ENCODE measurements at regions not wholly inside any gene's neighbourhood (a gene's known extent, or its start where the extent isn't known, plus 50 kb on each side); places are given as distances from the start of the nearest gene placed in this dataset.

DNA sequence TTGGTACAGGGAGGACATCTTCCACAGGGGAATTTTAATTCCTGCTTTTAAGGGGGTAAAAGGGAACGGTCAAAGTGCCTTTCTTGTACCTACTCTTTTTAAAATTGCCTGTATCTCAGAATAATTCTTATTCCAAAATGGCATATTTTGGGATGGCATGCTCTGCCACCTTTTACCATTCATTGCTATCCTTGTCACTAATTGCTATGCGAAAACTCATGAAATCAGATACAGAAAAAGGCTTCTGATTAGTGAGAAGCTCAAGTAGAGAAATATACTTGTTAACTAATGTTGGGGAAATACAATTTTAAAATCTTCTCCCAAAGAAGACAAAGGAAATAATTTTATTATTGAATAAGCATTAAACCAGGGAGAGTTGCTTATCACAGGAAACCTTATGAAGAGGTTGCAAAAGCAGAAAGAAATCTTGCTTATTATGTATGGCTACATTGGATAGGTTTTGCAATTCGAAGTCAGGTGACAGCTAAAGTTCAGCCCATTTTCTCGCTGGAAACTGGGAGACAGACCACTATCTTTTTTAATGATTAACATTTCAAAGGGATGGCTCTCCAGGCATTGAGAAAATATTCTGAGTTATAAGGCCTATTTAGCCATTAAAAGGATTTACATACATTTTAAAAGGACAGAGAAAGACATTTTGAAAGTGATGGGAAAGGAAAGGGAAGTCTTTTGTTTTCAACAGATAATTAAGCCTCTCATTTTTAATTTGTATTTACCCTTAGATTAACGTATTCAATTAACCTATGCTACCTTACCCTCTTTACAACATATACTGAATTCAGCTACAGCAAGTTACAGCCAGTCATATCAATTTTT is 110.3 kb upstream of the PRSS16 start:
- H2BK120ac ChIP-seq (ENCODE audit: low read depth, low read length) = no peak overlapping the region
- ChIA-PET POLR2A (ENCODE audit: unreplicated experiment) (no interaction called here), CTCF (no interaction called here)
- no peak overlapping the region for H3K4me3 ChIP-seq (ENCODE audit: insufficient read depth, low read depth, low read length)
- peaks cover 3% of the 10 kb centered on the region; the same call in 1 of the 2 replicates for H4K20me1 ChIP-seq (ENCODE audit: insufficient read depth, low read length)
- dilution Hi-C loops (cut with HindIII; ENCODE audit: low sequenced_read_pairs, unreplicated experiment) (loop anchor here (25.0 kb wide), 1 partner anchor 750 kb away; a partner anchor contains a TSS), intact Hi-C loops (cut with micrococcal nuclease) (no loop called here), in situ Hi-C loops (cut with MboI; ENCODE audit: low sequenced_read_pairs) (loop anchor here (10.0 to 25.0 kb wide), 3 partner anchors 850 to 1102 kb away; a partner anchor contains a TSS)
- WGBS, 2 experiments (ENCODE audit: extremely low coverage in 2 of 2, insufficient read length in 1 of 2) = no CpG with 5 or more reads among the region's 5 CpGs
- no peak overlapping the region for H4K91ac ChIP-seq (ENCODE audit: insufficient read depth, low read depth, low read length)
- no peak overlapping the region for H4K5ac ChIP-seq (ENCODE audit: low read depth, low read length)
- no peak overlapping the region for H3K56ac ChIP-seq (ENCODE audit: extremely low read depth, insufficient read depth, low read length)
- no peak overlapping the region for H2AK9ac ChIP-seq (replicated peaks; ENCODE audit: low read depth, low read length, poor library complexity)
- no peak for DNase-seq
- H3K4me1 ChIP-seq (ENCODE audit: control insufficient read depth, insufficient read depth, low read length) = no peaks in the 10 kb centered on the region
- H3K36me3 ChIP-seq (ENCODE audit: control insufficient read depth, insufficient read depth, low read length) = no peaks in the 10 kb centered on the region
- H3K79me1 ChIP-seq (ENCODE audit: low read depth in 1 of 2, low read length in 2 of 2) = peaks cover 0 to 10% of the 10 kb centered on the region in 2 experiments; a peak in 2 of 4 replicates
- no peak overlapping the region for H3K23ac ChIP-seq (ENCODE audit: low read depth, low read length)
- no peak overlapping the region for H2BK20ac ChIP-seq (ENCODE audit: low read depth, low read length)
- H3K9ac ChIP-seq (ENCODE audit: low read depth, low read length) = no peak overlapping the region
- no peak overlapping the region for H2AK5ac ChIP-seq (ENCODE audit: low read depth, low read length)
- no peak overlapping the region for H2BK15ac ChIP-seq (ENCODE audit: low read depth, low read length)
- no peak overlapping the region for H2BK5ac ChIP-seq (ENCODE audit: low read depth, low read length, poor library complexity, severe bottlenecking)
- no peak for ATAC-seq (ENCODE audit: low read depth)
- H3K27me3 ChIP-seq (ENCODE audit: control insufficient read depth, insufficient read depth, low read length) = no peaks in the 10 kb centered on the region
- no peaks in the 10 kb centered on the region for H3K9me3 ChIP-seq (ENCODE audit: control insufficient read depth, insufficient read depth, low read length)
- TF ChIP-seq, protein P1, sequence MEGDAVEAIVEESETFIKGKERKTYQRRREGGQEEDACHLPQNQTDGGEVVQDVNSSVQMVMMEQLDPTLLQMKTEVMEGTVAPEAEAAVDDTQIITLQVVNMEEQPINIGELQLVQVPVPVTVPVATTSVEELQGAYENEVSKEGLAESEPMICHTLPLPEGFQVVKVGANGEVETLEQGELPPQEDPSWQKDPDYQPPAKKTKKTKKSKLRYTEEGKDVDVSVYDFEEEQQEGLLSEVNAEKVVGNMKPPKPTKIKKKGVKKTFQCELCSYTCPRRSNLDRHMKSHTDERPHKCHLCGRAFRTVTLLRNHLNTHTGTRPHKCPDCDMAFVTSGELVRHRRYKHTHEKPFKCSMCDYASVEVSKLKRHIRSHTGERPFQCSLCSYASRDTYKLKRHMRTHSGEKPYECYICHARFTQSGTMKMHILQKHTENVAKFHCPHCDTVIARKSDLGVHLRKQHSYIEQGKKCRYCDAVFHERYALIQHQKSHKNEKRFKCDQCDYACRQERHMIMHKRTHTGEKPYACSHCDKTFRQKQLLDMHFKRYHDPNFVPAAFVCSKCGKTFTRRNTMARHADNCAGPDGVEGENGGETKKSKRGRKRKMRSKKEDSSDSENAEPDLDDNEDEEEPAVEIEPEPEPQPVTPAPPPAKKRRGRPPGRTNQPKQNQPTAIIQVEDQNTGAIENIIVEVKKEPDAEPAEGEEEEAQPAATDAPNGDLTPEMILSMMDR (conservative IDR thresholded peaks at IDR 0.05; ENCODE audit: low read depth, low read length) = no peak
- TF ChIP-seq NFE2L2 (IDR thresholded peaks at IDR 0.05; ENCODE audit: low read depth, low read length) (no peak), RFX5 (IDR thresholded peaks at IDR 0.05; ENCODE audit: low read depth, low read length) (no peak), MXI1 (IDR thresholded peaks at IDR 0.05; ENCODE audit: borderline replicate concordance, low read depth, low read length) (no peak), SMC3 (IDR thresholded peaks at IDR 0.05; ENCODE audit: low read depth, low read length) (no peak), POLR2A (IDR thresholded peaks at IDR 0.05; ENCODE audit: low read depth, low read length) (no peak), MAZ (IDR thresholded peaks at IDR 0.05; ENCODE audit: borderline replicate concordance, low read depth, low read length) (no peak), MAFK (IDR thresholded peaks at IDR 0.05; ENCODE audit: low read depth, low read length) (no peak), BHLHE40 (IDR thresholded peaks at IDR 0.05; ENCODE audit: low read depth, low read length) (no peak), RCOR1 (IDR thresholded peaks at IDR 0.05; ENCODE audit: insufficient replicate concordance, low read length) (no peak), FOS (IDR thresholded peaks at IDR 0.05; ENCODE audit: low read depth, low read length) (no peak), RAD21 (IDR thresholded peaks at IDR 0.05; ENCODE audit: low read length) (no peak), CHD1 (IDR thresholded peaks at IDR 0.05; ENCODE audit: low read depth, low read length) (no peak), CEBPB (IDR thresholded peaks at IDR 0.05; ENCODE audit: low read depth, low read length) (no peak)
- TF ChIP-seq, protein P2, sequence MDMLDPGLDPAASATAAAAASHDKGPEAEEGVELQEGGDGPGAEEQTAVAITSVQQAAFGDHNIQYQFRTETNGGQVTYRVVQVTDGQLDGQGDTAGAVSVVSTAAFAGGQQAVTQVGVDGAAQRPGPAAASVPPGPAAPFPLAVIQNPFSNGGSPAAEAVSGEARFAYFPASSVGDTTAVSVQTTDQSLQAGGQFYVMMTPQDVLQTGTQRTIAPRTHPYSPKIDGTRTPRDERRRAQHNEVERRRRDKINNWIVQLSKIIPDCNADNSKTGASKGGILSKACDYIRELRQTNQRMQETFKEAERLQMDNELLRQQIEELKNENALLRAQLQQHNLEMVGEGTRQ (IDR thresholded peaks at IDR 0.05; ENCODE audit: low read depth, low read length) = no peak
- H3K4ac ChIP-seq (ENCODE audit: low read depth, low read length) = no peak overlapping the region
- H3K18ac ChIP-seq (ENCODE audit: low read depth, low read length) = no peak overlapping the region
- no peaks in the 10 kb centered on the region for H3K9me1 ChIP-seq (ENCODE audit: insufficient read depth, low read length)
- no peak overlapping the region for H4K8ac ChIP-seq (ENCODE audit: low read depth in 2 of 2, low read length in 2 of 2)
- H3K27ac ChIP-seq (ENCODE audit: insufficient read depth, low read length) = no peak overlapping the region
- no peak overlapping the region for H3K14ac ChIP-seq (replicated peaks; ENCODE audit: low read depth, low read length)
- no TSS peak for BruUV-seq (replicated peaks)
- H3K4me2 ChIP-seq (ENCODE audit: low read depth, low read length) = no peak overlapping the region
- no peak overlapping the region for H2AFZ ChIP-seq (replicated peaks; ENCODE audit: low read length, poor library complexity)

All from IMR-90 (cell line).